ENCODE measurements at regions not wholly inside any gene's neighbourhood (a gene's known extent, or its start where the extent isn't known, plus 50 kb on each side); places are given as distances from the start of the nearest gene placed in this dataset.

- TF ChIP-seq CTCF (IDR thresholded peaks at IDR 0.05; ENCODE audit: insufficient read depth, low read depth, low read length) = no peak
- no peak for TF ChIP-seq EZH2 (IDR thresholded peaks at IDR 0.05; ENCODE audit: insufficient read depth, low read length)
These were observed 67.8 kb downstream of the NAA11 start for GRCh38 chr4:79257953-79258613.

Measured in astrocyte (in vitro differentiated cells and primary cell).